HL-60/S4 treated with phorbol 12-myristate 13-acetate at 8.2 ng/mL for 4 days and 3 days (cell line): ENCODE measurements at regions not wholly inside any gene's neighbourhood (a gene's known extent, or its start where the extent isn't known, plus 50 kb on each side); places are given as distances from the start of the nearest gene placed in this dataset.

Experiments used
- in situ Hi-C: fragments of 300-500 bp; cut with MboI; formaldehyde crosslinking; loops from 2 replicates; pipeline ENCODE4 v1.15.0; 2022; ENCODE audit warnings: low sequenced_read_pairs

- in situ Hi-C loops: no loop called here
Measured at GRCh38 chr1:222046684-222047263, 304.9 kb upstream of the DUSP10 start.

- in situ Hi-C loops: no loop called here
Measured at GRCh38 chr1:222045786-222046185, 303.9 kb upstream of the DUSP10 start.

GRCh38 chr1:222045236-222045635 is 303.3 kb upstream of the DUSP10 start:
- in situ Hi-C loops: no loop called here

- in situ Hi-C loops: no loop called here
Measured at GRCh38 chr1:222043444-222044292, 301.8 kb upstream of the DUSP10 start.

- in situ Hi-C loops: no loop called here
Measured at GRCh38 chr1:222042120-222042519, 300.2 kb upstream of the DUSP10 start.

GRCh38 chr1:222040955-222041354 is 299.1 kb upstream of the DUSP10 start:
- in situ Hi-C loops: no loop called here

- in situ Hi-C loops: no loop called here
Measured at GRCh38 chr1:222040121-222040805, 298.4 kb upstream of the DUSP10 start.

GRCh38 chr1:222038971-222039370 is 297.1 kb upstream of the DUSP10 start:
- in situ Hi-C loops: no loop called here

GRCh38 chr1:222037720-222038119 is 295.8 kb upstream of the DUSP10 start:
- in situ Hi-C loops: no loop called here

- in situ Hi-C loops: no loop called here
Measured at GRCh38 chr1:222034790-222035189, 292.9 kb upstream of the DUSP10 start.

- in situ Hi-C loops: no loop called here
Measured at GRCh38 chr1:222033450-222033849, 291.6 kb upstream of the DUSP10 start.

GRCh38 chr1:222031318-222031717 is 289.4 kb upstream of the DUSP10 start:
- in situ Hi-C loops: no loop called here

- in situ Hi-C loops: no loop called here
Measured at GRCh38 chr1:222028676-222029075, 286.8 kb upstream of the DUSP10 start.

- in situ Hi-C loops: no loop called here
Measured at GRCh38 chr1:222028116-222028515, 286.2 kb upstream of the DUSP10 start.

GRCh38 chr1:222026280-222026679 is 284.4 kb upstream of the DUSP10 start:
- in situ Hi-C loops: no loop called here

GRCh38 chr1:222023025-222023424 is 281.1 kb upstream of the DUSP10 start:
- in situ Hi-C loops: no loop called here

- in situ Hi-C loops: no loop called here
Measured at GRCh38 chr1:222021129-222021528, 279.2 kb upstream of the DUSP10 start.

GRCh38 chr1:222020553-222020952 is 278.7 kb upstream of the DUSP10 start:
- in situ Hi-C loops: no loop called here

- in situ Hi-C loops: no loop called here
Measured at GRCh38 chr1:222019029-222019428, 277.1 kb upstream of the DUSP10 start.

- in situ Hi-C loops: no loop called here
Measured at GRCh38 chr1:222018041-222018440, 276.2 kb upstream of the DUSP10 start.

GRCh38 chr1:222015686-222016085 is 273.8 kb upstream of the DUSP10 start:
- in situ Hi-C loops: no loop called here

GRCh38 chr1:222014001-222014400 is 272.1 kb upstream of the DUSP10 start:
- in situ Hi-C loops: no loop called here
